ENCODE measurements at regions not wholly inside any gene's neighbourhood (a gene's known extent, or its start where the extent isn't known, plus 50 kb on each side); places are given as distances from the start of the nearest gene placed in this dataset.
A peak's percentile ranks its signal among the peaks of the same experiment; 100 is the strongest.

DNA sequence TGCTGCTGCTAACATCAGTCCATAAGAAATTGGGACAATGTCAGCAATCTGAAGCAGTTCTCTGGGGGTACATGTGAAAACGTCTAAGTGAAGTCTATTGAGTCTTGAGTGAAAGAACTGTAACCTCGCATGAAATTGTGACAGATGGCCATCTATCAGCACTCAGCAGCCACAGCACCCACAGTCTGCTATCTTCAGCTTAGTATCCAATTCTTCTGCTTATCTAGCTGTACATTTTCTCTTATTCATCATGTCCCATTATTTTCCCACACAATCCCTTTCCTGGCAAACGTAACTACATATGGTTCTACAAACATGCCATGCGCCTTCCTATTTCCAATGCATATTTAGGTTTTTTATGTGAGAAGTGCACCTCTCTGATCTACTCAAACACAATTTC is 629.7 kb downstream of the NTRK3 start:
- H3K4me3 ChIP-seq (ENCODE audit: low read depth, low read length), result no peak overlapping the region
- in situ Hi-C loops (cut with HindIII; ENCODE audit: low sequenced_read_pairs), result no loop called here
- no peak for TF ChIP-seq CTCF (IDR thresholded peaks at IDR 0.05; ENCODE audit: low read depth, low read length)
- DNase-seq (ENCODE audit: low read depth, low spot score), result no peak

DNA sequence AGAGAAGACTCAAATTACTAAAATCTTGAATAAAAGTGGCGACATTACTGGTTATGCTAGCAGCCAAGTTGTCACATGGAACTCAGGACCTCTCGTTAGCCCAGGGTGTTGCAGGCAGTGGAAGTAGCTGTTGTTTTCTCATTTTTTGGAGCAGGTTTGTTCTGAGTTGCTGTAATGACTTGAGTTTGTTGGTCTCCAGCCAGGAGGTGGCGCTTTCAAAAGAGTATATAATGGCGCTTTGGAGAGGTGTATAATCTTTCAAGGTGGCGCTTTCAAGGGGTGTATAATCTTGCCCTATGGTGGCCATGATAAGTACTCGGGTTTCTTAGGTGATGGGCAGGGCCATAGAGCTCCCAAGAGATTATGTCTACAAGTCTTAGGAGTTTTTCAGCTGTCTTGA is 632.7 kb downstream of the NTRK3 start:
- no peak for DNase-seq (ENCODE audit: low read depth, low spot score)
- no peak overlapping the region for H3K4me3 ChIP-seq (ENCODE audit: low read depth, low read length)
- in situ Hi-C loops (cut with HindIII; ENCODE audit: low sequenced_read_pairs), result no loop called here
- peak; percentile 5 for TF ChIP-seq CTCF (IDR thresholded peaks at IDR 0.05; ENCODE audit: low read depth, low read length)

DNA sequence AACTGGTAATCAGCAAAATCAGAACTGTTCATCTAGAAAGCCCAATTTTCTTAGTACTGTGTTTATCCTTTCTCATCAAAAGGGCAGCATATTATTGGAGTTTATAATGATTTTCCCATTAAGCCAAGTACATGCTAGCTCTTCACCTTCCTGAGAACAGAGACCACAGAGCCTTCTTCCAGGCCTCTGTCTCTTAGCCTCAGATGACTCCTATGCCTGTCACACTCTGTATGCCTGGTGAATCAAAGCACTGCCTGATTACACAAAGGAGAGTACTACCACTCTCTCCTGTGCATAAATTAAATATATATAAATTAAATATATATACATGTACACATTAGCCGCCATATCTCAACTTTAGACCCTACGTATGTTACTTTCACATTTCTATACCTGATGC is 636.1 kb downstream of the NTRK3 start:
- H3K4me3 ChIP-seq (ENCODE audit: low read depth, low read length), result no peak overlapping the region
- in situ Hi-C loops (cut with HindIII; ENCODE audit: low sequenced_read_pairs), result no loop called here
- no peak for TF ChIP-seq CTCF (IDR thresholded peaks at IDR 0.05; ENCODE audit: low read depth, low read length)
- DNase-seq (ENCODE audit: low read depth, low spot score), result no peak

GRCh38 chr15:87619161-87619960 is 637.2 kb downstream of the NTRK3 start:
- no peak for TF ChIP-seq CTCF (IDR thresholded peaks at IDR 0.05; ENCODE audit: low read depth, low read length)
- peak; percentile 84 for DNase-seq (ENCODE audit: low read depth, low spot score)
- no peak overlapping the region for H3K4me3 ChIP-seq (ENCODE audit: low read depth, low read length)
- in situ Hi-C loops (cut with HindIII; ENCODE audit: low sequenced_read_pairs), result no loop called here

GRCh38 chr15:87618203-87618725 is 638.3 kb downstream of the NTRK3 start:
- no peak for TF ChIP-seq CTCF (IDR thresholded peaks at IDR 0.05; ENCODE audit: low read depth, low read length)
- no peak for DNase-seq (ENCODE audit: low read depth, low spot score)
- no peak overlapping the region for H3K4me3 ChIP-seq (ENCODE audit: low read depth, low read length)
- in situ Hi-C loops (cut with HindIII; ENCODE audit: low sequenced_read_pairs), result no loop called here

DNA sequence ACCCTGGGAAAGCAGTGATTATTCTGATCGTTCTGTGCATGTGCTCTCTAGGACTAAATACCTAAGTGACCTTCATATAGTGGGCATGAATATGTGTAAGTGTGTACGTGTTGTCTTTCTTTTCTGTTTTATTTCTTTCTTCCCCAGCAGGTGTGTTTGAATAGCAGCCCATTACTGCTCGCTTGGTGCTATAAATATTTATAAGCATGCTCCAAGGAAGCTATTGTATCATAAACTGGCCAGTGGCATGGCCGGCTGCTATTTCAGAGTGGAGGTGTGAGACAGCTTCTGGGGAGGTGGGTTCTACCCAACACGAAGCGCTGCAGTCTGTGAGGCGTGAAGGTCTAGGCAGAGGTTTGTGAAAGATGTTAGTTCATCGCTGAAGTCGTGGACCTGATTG is 641.8 kb downstream of the NTRK3 start:
- no peak overlapping the region for H3K4me3 ChIP-seq (ENCODE audit: low read depth, low read length)
- TF ChIP-seq CTCF (IDR thresholded peaks at IDR 0.05; ENCODE audit: low read depth, low read length), result no peak
- in situ Hi-C loops (cut with HindIII; ENCODE audit: low sequenced_read_pairs), result no loop called here
- no peak for DNase-seq (ENCODE audit: low read depth, low spot score)

Measured in astrocyte of the spinal cord (primary cell).